ENCODE measurements at regions not wholly inside any gene's neighbourhood (a gene's known extent, or its start where the extent isn't known, plus 50 kb on each side); places are given as distances from the start of the nearest gene placed in this dataset.
"Not testable (repeated sequence)": the region's sequence is repeated elsewhere in the genome, so short reads cannot be mapped to it uniquely, and the experiment has no call there.

DNA sequence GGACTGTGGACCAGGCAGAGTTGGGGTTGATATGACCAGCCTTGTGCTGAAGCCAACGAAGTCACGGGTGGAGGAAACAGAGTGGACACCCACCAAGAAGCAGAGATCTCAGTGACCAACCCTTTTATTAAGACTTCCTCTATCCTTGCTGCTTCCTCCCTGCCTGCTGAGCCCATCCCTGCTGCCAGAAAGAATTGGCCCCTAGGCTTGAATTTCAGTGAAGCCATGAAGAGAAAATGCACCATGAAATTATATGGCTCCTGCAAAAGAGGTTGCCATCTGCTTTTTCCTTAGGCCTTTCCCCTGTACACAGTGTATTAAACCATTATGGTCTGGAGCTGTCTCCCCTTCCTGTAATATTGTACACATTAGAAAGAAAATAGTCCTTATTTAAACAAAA lies 246.7 kb downstream of the HS3ST3B1 start:
- peaks cover 2% of the 10 kb centered on the region for H3K9me3 Mint-ChIP-seq

GRCh38 chr17:14547016-14547415 lies 246.1 kb downstream of the HS3ST3B1 start:
- Mint-ChIP-seq H3K4me1 (ENCODE audit: low read depth) (peaks cover 2% of the 10 kb centered on the region), H3K27me3 (peaks cover 5% of the 10 kb centered on the region), H3K27ac (no peak overlapping the region), H3K4me3 (no peak overlapping the region), H3K9me3 (peaks cover 2% of the 10 kb centered on the region), H3K36me3 (no peaks in the 10 kb centered on the region)
- CTCF ChIA-PET = no interaction called here
- POLR2A ChIA-PET = no interaction called here
- intact Hi-C loops (cut with micrococcal nuclease) = no loop called here
- DNase-seq = no peak

More for the DNA sequence above, 246.7 kb downstream of the HS3ST3B1 start:
- H3K4me1 Mint-ChIP-seq (ENCODE audit: low read depth) = peaks cover 2% of the 10 kb centered on the region
- ChIA-PET CTCF (no interaction called here), POLR2A (no interaction called here)
- no peaks in the 10 kb centered on the region for H3K36me3 Mint-ChIP-seq
- no peak overlapping the region for H3K4me3 Mint-ChIP-seq
- H3K27me3 Mint-ChIP-seq = peaks cover 4% of the 10 kb centered on the region
- H3K27ac Mint-ChIP-seq = no peak overlapping the region
- intact Hi-C loops (cut with micrococcal nuclease) = no loop called here
- DNase-seq = no peak

DNA sequence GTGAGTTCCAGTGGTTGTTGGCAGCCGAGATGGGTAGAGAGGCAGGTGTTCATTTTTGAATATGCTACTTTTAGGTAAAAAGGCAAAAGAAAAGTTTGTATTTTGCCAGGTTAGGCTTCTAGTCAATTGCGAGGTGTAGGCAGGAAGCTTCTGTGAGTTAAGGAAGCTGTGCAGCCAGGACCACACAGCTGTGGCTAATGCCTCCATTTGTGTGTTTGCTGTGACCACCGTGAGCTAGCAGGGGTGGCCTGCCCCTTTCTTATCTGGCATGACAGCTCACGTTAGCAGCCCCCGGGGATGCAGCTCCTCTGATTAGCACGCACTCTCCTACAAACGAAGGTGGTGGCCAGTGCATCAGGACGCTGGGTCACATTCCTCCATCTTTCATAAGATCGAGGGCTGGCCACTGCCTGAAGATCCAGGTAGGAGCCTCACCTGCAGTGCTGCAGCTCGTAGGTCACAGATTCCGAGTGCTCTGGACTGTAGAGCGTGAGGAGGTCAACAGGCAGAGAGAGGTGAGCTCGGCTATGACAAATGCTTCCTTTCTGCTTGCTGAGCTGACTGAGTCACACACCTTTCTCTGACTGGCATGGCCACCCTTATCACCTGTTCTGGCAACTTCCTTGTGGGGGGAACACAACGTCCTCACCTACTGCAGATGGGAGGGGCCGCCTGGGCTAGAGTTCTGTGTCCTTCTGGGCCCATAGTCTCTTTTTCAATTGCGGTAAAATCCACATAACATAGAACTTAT lies 244.4 kb downstream of the HS3ST3B1 start:
- Mint-ChIP-seq H3K4me1 (ENCODE audit: low read depth) (peaks cover 2% of the 10 kb centered on the region), H3K4me3 (no peak overlapping the region), H3K36me3 (no peaks in the 10 kb centered on the region), H3K9me3 (peaks cover 2% of the 10 kb centered on the region), H3K27ac (no peak overlapping the region), H3K27me3 (peaks cover 5% of the 10 kb centered on the region)
- no peak for DNase-seq
- CTCF ChIA-PET = no interaction called here
- intact Hi-C loops (cut with micrococcal nuclease) = no loop called here
- POLR2A ChIA-PET = no interaction called here

DNA sequence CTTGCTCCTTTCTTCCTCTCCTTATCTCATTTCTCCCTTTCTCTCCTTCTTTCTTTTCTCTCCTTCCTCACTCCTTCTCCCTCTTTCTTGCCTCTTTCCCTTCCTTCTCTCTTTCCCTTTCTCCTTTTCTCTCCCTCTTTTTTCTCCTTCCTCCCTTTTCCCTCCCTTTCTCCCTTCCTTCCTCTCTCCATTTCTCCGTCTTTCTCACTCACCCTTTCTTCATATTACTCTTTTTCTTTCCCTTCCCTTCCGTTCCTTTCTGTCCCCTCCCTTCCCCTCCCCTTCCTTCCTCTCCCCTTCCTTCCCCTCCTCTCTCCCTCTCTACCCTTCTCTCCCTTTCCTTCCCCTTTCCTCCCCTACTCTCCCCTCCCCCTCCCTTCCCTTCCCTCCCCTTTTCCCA lies 240.8 kb downstream of the HS3ST3B1 start:
- peaks cover 2% of the 10 kb centered on the region for H3K4me1 Mint-ChIP-seq (ENCODE audit: low read depth)
- POLR2A ChIA-PET = no interaction called here
- H3K27me3 Mint-ChIP-seq = peaks cover 1% of the 10 kb centered on the region
- no peak overlapping the region for H3K4me3 Mint-ChIP-seq
- H3K9me3 Mint-ChIP-seq = peaks cover 4% of the 10 kb centered on the region
- intact Hi-C loops (cut with micrococcal nuclease) = no loop called here
- H3K27ac Mint-ChIP-seq = no peak overlapping the region
- CTCF ChIA-PET = no interaction called here
- no peaks in the 10 kb centered on the region for H3K36me3 Mint-ChIP-seq
- DNase-seq = no peak

- DNase-seq = no peak
- intact Hi-C loops (cut with micrococcal nuclease) = no loop called here
- ChIA-PET CTCF (no interaction called here), POLR2A (no interaction called here)
- no peaks in the 10 kb centered on the region for H3K4me1 Mint-ChIP-seq (ENCODE audit: low read depth)
- peaks cover 1% of the 10 kb centered on the region for H3K27me3 Mint-ChIP-seq
- no peak overlapping the region for H3K4me3 Mint-ChIP-seq
- no peaks in the 10 kb centered on the region for H3K36me3 Mint-ChIP-seq
- H3K27ac Mint-ChIP-seq = no peak overlapping the region
- peaks cover 4% of the 10 kb centered on the region for H3K9me3 Mint-ChIP-seq
Observed at GRCh38 chr17:14539801-14540200, 238.9 kb downstream of the HS3ST3B1 start.

- intact Hi-C loops (cut with micrococcal nuclease); DNase-seq; CTCF ChIA-PET; POLR2A ChIA-PET; H3K27me3 Mint-ChIP-seq; H3K4me3 Mint-ChIP-seq; H3K4me1 Mint-ChIP-seq (ENCODE audit: low read depth); H3K27ac Mint-ChIP-seq: not testable (repeated sequence)
- Mint-ChIP-seq H3K9me3 (peaks cover 37% of the 10 kb centered on the region), H3K36me3 (peaks cover 17% of the 10 kb centered on the region)
Observed at GRCh38 chr17:14532242-14532641, 231.4 kb downstream of the HS3ST3B1 start.

DNA sequence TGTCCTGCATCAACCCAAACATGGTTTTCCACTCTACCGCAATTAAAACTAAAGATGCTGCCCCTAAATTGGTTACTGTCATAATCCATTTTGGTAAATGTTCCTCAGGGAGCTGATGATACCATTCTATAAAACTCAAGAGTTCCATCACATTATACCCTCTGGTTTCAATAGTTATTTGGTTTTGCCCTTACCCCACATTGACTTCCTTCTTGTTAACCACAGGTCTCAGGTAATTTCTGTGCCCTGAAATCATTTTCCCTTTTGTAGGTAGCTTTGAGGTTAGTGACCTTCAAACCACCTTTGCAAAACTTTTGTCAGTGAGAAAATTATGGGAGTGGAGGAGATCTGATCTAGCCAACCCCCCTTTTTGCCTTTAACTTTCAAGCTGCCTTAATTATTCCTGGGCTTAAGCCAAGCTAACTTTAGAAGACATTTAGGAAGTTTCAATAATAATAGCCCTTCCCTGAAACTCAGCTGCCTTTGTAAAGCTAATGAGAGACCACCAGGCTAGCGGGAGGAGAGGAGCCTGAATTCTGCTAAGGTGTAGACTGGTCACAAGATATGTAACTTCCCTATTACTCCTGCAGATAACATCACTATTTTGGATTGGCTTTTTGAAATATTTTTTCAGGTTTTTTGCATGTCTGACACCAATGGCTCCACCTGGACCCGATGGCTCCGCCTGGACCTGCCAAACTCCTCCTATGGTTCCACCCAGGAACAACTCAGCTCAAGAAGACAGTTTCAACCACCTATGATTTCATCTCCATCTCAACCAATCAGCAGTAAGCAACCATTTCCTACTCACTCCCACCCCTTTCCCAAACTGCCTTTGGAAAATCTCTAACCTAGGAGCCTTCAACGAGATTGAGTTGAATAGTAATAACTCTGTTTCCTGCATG lies 224.9 kb downstream of the HS3ST3B1 start:
- CTCF ChIA-PET = no interaction called here
- intact Hi-C loops (cut with micrococcal nuclease) = no loop called here
- Mint-ChIP-seq H3K4me1 (ENCODE audit: low read depth) (peaks cover 13% of the 10 kb centered on the region), H3K9me3 (peaks cover 6% of the 10 kb centered on the region), H3K27ac (no peak overlapping the region), H3K36me3 (peaks cover under 1% of the 10 kb centered on the region), H3K27me3 (no peaks in the 10 kb centered on the region), H3K4me3 (no peak overlapping the region)
- POLR2A ChIA-PET = no interaction called here
- DNase-seq = no peak

DNA sequence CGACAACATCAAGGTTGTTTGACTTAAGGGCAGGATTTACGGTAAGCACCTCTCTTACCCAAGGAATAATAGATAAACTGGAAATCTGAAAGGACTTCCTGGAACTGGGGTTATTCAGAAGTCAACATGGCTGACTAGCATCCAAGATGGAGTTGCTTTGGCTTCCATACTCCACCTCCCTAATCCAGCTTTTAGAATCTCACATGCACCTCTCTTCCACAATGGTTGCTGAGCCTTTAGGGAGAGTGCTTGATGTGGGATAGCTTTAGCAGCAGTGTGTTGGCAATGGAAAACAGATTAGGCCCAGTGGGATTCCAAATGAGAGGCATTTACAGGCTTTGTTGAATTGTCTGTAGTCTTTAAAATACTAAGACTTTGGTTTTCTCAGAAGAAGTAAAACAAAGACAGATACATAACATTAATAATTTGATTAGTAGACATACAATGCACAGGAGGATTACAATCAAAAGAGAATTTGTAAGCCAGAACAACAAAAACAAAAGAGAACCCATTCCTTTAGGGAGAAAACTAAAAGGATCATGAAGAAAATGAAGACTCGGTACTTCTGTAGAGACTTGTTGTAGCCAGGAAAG lies 222.0 kb downstream of the HS3ST3B1 start:
- no peaks in the 10 kb centered on the region for H3K9me3 Mint-ChIP-seq
- no peaks in the 10 kb centered on the region for H3K36me3 Mint-ChIP-seq
- intact Hi-C loops (cut with micrococcal nuclease) = no loop called here
- H3K4me3 Mint-ChIP-seq = no peak overlapping the region
- H3K27me3 Mint-ChIP-seq = no peaks in the 10 kb centered on the region
- CTCF ChIA-PET = no interaction called here
- peaks cover 13% of the 10 kb centered on the region for H3K4me1 Mint-ChIP-seq (ENCODE audit: low read depth)
- POLR2A ChIA-PET = interaction anchor here (0.6 kb wide), 1 partner anchor 809 kb away, joined by 3 read pairs; no protein-coding TSS in a partner anchor
- H3K27ac Mint-ChIP-seq = no peak overlapping the region
- no peak for DNase-seq

DNA sequence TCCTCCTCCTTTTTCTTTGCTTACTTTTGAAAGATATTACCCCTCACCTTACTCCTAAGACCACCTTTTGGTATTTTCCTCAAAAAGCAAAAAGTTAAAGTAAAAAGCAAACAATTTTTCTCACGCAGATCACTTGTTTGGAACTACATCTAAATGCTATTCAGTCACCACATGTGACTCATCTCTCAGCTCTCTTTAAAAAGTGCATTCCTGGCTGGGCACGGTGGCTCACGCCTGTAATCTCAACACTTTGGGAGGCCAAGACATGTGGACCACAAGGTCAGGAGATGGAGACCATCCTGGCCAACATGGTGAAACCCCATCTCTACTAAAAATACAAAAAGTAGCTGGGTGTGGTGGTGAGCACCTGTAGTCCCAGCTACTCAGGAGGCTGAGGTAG lies 218.0 kb downstream of the HS3ST3B1 start:
- H3K36me3 Mint-ChIP-seq; intact Hi-C loops (cut with micrococcal nuclease); H3K27ac Mint-ChIP-seq; H3K4me1 Mint-ChIP-seq (ENCODE audit: low read depth); H3K27me3 Mint-ChIP-seq; H3K4me3 Mint-ChIP-seq; DNase-seq; CTCF ChIA-PET; POLR2A ChIA-PET; H3K9me3 Mint-ChIP-seq: not testable (repeated sequence)

DNA sequence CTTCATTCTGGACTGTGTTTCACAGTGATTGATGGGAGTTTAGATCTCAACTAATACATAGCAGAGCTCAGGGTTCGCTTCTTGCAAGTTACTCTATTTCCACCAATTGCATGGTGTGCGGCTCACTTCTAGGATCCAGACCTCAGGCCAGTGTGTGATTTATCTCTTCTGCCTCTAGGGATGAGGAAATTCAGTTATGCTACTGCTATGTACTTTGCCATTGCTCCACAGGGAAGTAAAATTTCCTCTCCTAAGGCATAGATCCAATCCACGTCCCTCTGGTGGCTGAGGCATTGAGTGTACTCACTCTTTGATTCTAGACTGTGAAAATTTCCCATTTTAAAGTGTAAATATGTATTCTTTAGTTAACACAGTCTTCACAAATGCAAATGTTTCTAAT lies 214.1 kb downstream of the HS3ST3B1 start:
- no peak for DNase-seq
- CTCF ChIA-PET = no interaction called here
- Mint-ChIP-seq H3K4me3 (no peak overlapping the region), H3K36me3 (no peaks in the 10 kb centered on the region), H3K9me3 (no peaks in the 10 kb centered on the region), H3K4me1 (ENCODE audit: low read depth) (no peaks in the 10 kb centered on the region), H3K27ac (no peak overlapping the region), H3K27me3 (no peaks in the 10 kb centered on the region)
- intact Hi-C loops (cut with micrococcal nuclease) = no loop called here
- POLR2A ChIA-PET = no interaction called here

GRCh38 chr17:14513835-14514234 lies 213.0 kb downstream of the HS3ST3B1 start:
- no peak for DNase-seq
- Mint-ChIP-seq H3K9me3 (peaks cover 3% of the 10 kb centered on the region), H3K36me3 (no peaks in the 10 kb centered on the region), H3K4me1 (ENCODE audit: low read depth) (no peaks in the 10 kb centered on the region), H3K27ac (no peak overlapping the region), H3K4me3 (no peak overlapping the region), H3K27me3 (no peaks in the 10 kb centered on the region)
- intact Hi-C loops (cut with micrococcal nuclease) = no loop called here
- ChIA-PET CTCF (no interaction called here), POLR2A (no interaction called here)

- ChIA-PET CTCF (no interaction called here), POLR2A (no interaction called here)
- DNase-seq = no peak
- no peaks in the 10 kb centered on the region for H3K27me3 Mint-ChIP-seq
- no peaks in the 10 kb centered on the region for H3K4me1 Mint-ChIP-seq (ENCODE audit: low read depth)
- H3K36me3 Mint-ChIP-seq = no peaks in the 10 kb centered on the region
- intact Hi-C loops (cut with micrococcal nuclease) = no loop called here
- H3K4me3 Mint-ChIP-seq = no peak overlapping the region
- peaks cover 5% of the 10 kb centered on the region for H3K9me3 Mint-ChIP-seq
- no peak overlapping the region for H3K27ac Mint-ChIP-seq
Observed at GRCh38 chr17:14510136-14510535, 209.3 kb downstream of the HS3ST3B1 start.
